Caco-2 (cell line): ENCODE measurements at regions not wholly inside any gene's neighbourhood (a gene's known extent, or its start where the extent isn't known, plus 50 kb on each side); places are given as distances from the start of the nearest gene placed in this dataset.

ENCODE experiments used
- BruUV-seq: library from RNA; stranded (reverse); fragments of 400-500 nt; replicated peaks from 2 replicates; lab custom pipeline; 2021; lab: Mats Ljungman, UMichigan
- CTCF ChIA-PET: fragments of 300-600 bp; sonication (Branson Sonifier 250); formaldehyde crosslinking; loops from one replicate; lab custom pipeline; 2022; ENCODE audit warnings: antibody characterized with exemption; lab: Charles Lee
- POLR2A ChIA-PET: fragments of 300-600 bp; sonication (Branson Sonifier 250); formaldehyde crosslinking; loops from one replicate; lab custom pipeline; 2022; ENCODE audit warnings: antibody characterized with exemption; lab: Charles Lee
- DNase-seq, 2 experiments: peaks; one replicate each; pipeline versions ENCODE4 v3.0.0 to v3.0.0-alpha.2; 2020 to 2022
- H3K27me3 ChIP-seq: replicated peaks from 2 replicates; pipeline ENCODE4 v1.6.0; 2011; ENCODE audit warnings: low read length; ENCODE audit not compliant: control insufficient read depth, insufficient read depth
- H3K36me3 ChIP-seq: 2 replicates; pipeline ENCODE4 v1.5.1; 2011; ENCODE audit warnings: low read length; ENCODE audit not compliant: control insufficient read depth, insufficient read depth
- H3K4me1 ChIP-seq: fragments of 250-450 bp; sonication (Bioruptor Pico); 2 replicates; pipeline ENCODE4 v1.5.1; 2020; ENCODE audit warnings: mild to moderate bottlenecking
- H3K4me3 ChIP-seq: 2 replicates; pipeline ENCODE4 v1.5.1; 2011; ENCODE audit warnings: low read depth, mild to moderate bottlenecking, control low read depth, low read length
- H3K9me3 ChIP-seq: fragments of 250-450 bp; sonication (Bioruptor Pico); 2 replicates; pipeline ENCODE4 v1.5.1; 2020; ENCODE audit warnings: mild to moderate bottlenecking, moderate library complexity
- H3K27ac Mint-ChIP-seq: one replicate; pipeline ENCODE4 v1.8.0; 2022; ENCODE audit warnings: mixed read lengths; ENCODE audit not compliant: unreplicated experiment
- H3K27me3 Mint-ChIP-seq: one replicate; pipeline ENCODE4 v1.8.0; 2022; ENCODE audit warnings: mixed read lengths; ENCODE audit not compliant: insufficient read depth, unreplicated experiment
- H3K36me3 Mint-ChIP-seq: one replicate; pipeline ENCODE4 v1.8.0; 2022; ENCODE audit warnings: mild to moderate bottlenecking, mixed read lengths; ENCODE audit not compliant: insufficient read depth, unreplicated experiment
- H3K4me1 Mint-ChIP-seq: one replicate; pipeline ENCODE4 v1.8.0; 2022; ENCODE audit warnings: low read depth, mixed read lengths; ENCODE audit not compliant: unreplicated experiment
- H3K4me3 Mint-ChIP-seq: one replicate; pipeline ENCODE4 v1.8.0; 2022; ENCODE audit warnings: mild to moderate bottlenecking, moderate library complexity, mixed read lengths; ENCODE audit not compliant: unreplicated experiment
- H3K9me3 Mint-ChIP-seq: one replicate; pipeline ENCODE4 v1.8.0; 2022; ENCODE audit warnings: mixed read lengths; ENCODE audit not compliant: unreplicated experiment
- intact Hi-C: fragments of 100-400 bp; cut with micrococcal nuclease; formaldehyde crosslinking; loops from one replicate; pipeline ENCODE4 v1.10.0; 2022; ENCODE audit not compliant: unreplicated experiment
- TF ChIP-seq, protein P1 (sequence below), 2 experiments: fragments of 200-600 bp in 1 of 2; IDR thresholded peaks; 1 replicate in 1 of 2; 2 replicates in 1 of 2; pipeline versions ENCODE4 v1.5.1 to v1.8.0; 2011 to 2022; ENCODE audit warnings: antibody characterized with exemption in 1 of 2, control low read depth in 1 of 2, inconsistent platforms in 1 of 2, low read depth in 1 of 2, low read length in 1 of 2, mild to moderate bottlenecking in 1 of 2, moderate library complexity in 1 of 2; ENCODE audit not compliant: insufficient read depth in 1 of 2, severe bottlenecking in 1 of 2, unreplicated experiment in 1 of 2

GRCh38 chr5:76016258-76016657, 66.9 kb upstream of the SV2C start:
- H3K4me3 Mint-ChIP-seq, result no peak overlapping the region
- no peak overlapping the region for H3K27ac Mint-ChIP-seq
- CTCF ChIA-PET, result no interaction called here

GRCh38 chr5:76014005-76014404, 69.2 kb upstream of the SV2C start:
- peaks cover 14% of the 10 kb centered on the region for H3K27me3 Mint-ChIP-seq
- TF ChIP-seq, protein P1, sequence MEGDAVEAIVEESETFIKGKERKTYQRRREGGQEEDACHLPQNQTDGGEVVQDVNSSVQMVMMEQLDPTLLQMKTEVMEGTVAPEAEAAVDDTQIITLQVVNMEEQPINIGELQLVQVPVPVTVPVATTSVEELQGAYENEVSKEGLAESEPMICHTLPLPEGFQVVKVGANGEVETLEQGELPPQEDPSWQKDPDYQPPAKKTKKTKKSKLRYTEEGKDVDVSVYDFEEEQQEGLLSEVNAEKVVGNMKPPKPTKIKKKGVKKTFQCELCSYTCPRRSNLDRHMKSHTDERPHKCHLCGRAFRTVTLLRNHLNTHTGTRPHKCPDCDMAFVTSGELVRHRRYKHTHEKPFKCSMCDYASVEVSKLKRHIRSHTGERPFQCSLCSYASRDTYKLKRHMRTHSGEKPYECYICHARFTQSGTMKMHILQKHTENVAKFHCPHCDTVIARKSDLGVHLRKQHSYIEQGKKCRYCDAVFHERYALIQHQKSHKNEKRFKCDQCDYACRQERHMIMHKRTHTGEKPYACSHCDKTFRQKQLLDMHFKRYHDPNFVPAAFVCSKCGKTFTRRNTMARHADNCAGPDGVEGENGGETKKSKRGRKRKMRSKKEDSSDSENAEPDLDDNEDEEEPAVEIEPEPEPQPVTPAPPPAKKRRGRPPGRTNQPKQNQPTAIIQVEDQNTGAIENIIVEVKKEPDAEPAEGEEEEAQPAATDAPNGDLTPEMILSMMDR (IDR thresholded peaks at IDR 0.05; ENCODE audit: insufficient read depth in 1 of 2, low read depth in 1 of 2, low read length in 1 of 2, severe bottlenecking in 1 of 2, unreplicated experiment in 1 of 2), result no peak
- DNase-seq, result no peak

More at GRCh38 chr5:76016258-76016657, 66.9 kb upstream of the SV2C start:
- Histone ChIP-seq H3K9me3 (no peaks in the 10 kb centered on the region), H3K27me3 (no peaks in the 10 kb centered on the region), H3K4me1 (no peaks in the 10 kb centered on the region), H3K36me3 (no peaks in the 10 kb centered on the region), H3K4me3 (no peak overlapping the region)
- intact Hi-C loops, result loop anchor here (10.0 kb wide), 1 partner anchor 239 kb away; no protein-coding TSS in a partner anchor
- no peaks in the 10 kb centered on the region for H3K4me1 Mint-ChIP-seq
- H3K9me3 Mint-ChIP-seq, result no peaks in the 10 kb centered on the region
- DNase-seq, result peak in 1 of 2 experiments; percentile 3
- TF ChIP-seq, protein P1 (IDR thresholded peaks at IDR 0.05; ENCODE audit: insufficient read depth in 1 of 2, low read depth in 1 of 2, low read length in 1 of 2, severe bottlenecking in 1 of 2, unreplicated experiment in 1 of 2), result peak; percentile 11 to 20
- BruUV-seq, result no TSS peak
- H3K36me3 Mint-ChIP-seq, result no peaks in the 10 kb centered on the region
- POLR2A ChIA-PET, result no interaction called here
- H3K27me3 Mint-ChIP-seq, result peaks cover 15% of the 10 kb centered on the region

DNA sequence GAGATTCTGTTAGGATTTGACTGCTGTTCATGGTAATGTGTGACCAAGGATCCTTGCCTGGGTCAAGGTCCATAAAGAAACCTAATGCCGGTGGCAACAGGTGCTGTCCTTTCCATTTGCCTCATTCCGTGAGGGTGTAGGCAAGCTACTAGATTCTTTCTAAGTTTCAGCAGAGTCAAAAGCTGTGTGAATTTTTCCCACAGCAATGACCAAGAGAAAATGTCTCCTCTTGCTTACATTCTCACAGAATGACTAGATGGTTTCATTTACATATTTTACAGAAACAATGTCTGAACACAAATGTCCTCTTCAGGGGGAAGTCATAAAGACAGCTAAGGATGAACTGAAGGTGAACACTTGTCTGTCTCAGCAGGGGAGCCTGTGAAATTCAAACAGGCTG, 75.3 kb upstream of the SV2C start:
- Mint-ChIP-seq H3K36me3 (no peaks in the 10 kb centered on the region), H3K27me3 (peaks cover 22% of the 10 kb centered on the region), H3K4me3 (no peak overlapping the region), H3K4me1 (no peaks in the 10 kb centered on the region), H3K9me3 (no peaks in the 10 kb centered on the region), H3K27ac (no peak overlapping the region)
- no TSS peak for BruUV-seq
- Histone ChIP-seq H3K4me3 (no peak overlapping the region), H3K27me3 (no peaks in the 10 kb centered on the region; the same call in 1 of the 2 replicates), H3K9me3 (no peaks in the 10 kb centered on the region), H3K36me3 (no peaks in the 10 kb centered on the region), H3K4me1 (no peaks in the 10 kb centered on the region)
- TF ChIP-seq, protein P1 (IDR thresholded peaks at IDR 0.05; ENCODE audit: insufficient read depth in 1 of 2, low read depth in 1 of 2, low read length in 1 of 2, severe bottlenecking in 1 of 2, unreplicated experiment in 1 of 2), result no peak
- intact Hi-C loops, result no loop called here
- ChIA-PET POLR2A (no interaction called here), CTCF (no interaction called here)
- DNase-seq, result peak in 1 of 2 experiments; percentile 2

More at GRCh38 chr5:76014005-76014404, 69.2 kb upstream of the SV2C start:
- no peak overlapping the region for H3K4me3 ChIP-seq
- intact Hi-C loops, result loop anchor here (10.0 kb wide), 1 partner anchor 241 kb away; no protein-coding TSS in a partner anchor
- no peaks in the 10 kb centered on the region; the same call in 1 of the 2 replicates for H3K27me3 ChIP-seq
- H3K4me1 Mint-ChIP-seq, result no peaks in the 10 kb centered on the region
- no peaks in the 10 kb centered on the region for H3K4me1 ChIP-seq
- no peak overlapping the region for H3K27ac Mint-ChIP-seq
- no peaks in the 10 kb centered on the region for H3K36me3 ChIP-seq
- H3K36me3 Mint-ChIP-seq, result no peaks in the 10 kb centered on the region
- CTCF ChIA-PET, result no interaction called here
- POLR2A ChIA-PET, result no interaction called here
- no TSS peak for BruUV-seq
- H3K9me3 Mint-ChIP-seq, result no peaks in the 10 kb centered on the region
- H3K4me3 Mint-ChIP-seq, result no peak overlapping the region
- no peaks in the 10 kb centered on the region for H3K9me3 ChIP-seq
